B cell (primary cell): ENCODE measurements at regions not wholly inside any gene's neighbourhood (a gene's known extent, or its start where the extent isn't known, plus 50 kb on each side); places are given as distances from the start of the nearest gene placed in this dataset.

Experiments
- ATAC-seq: fragments of 200-7000 bp; cut with Tn5 transposase; one replicate; pipeline ENCODE4 v1.10.0; 2021; ENCODE audit warnings: low read depth, mild to moderate bottlenecking, moderate number of reproducible peaks, moderate library complexity
- CTCF ChIA-PET: fragments of 350-600 bp; sonication (Branson Sonifier 250); formaldehyde crosslinking; loops from one replicate; lab custom pipeline; 2021; ENCODE audit warnings: antibody characterized with exemption, inconsistent platforms; lab: Charles Lee
- POLR2A ChIA-PET: fragments of 350-600 bp; sonication (Branson Sonifier 250); formaldehyde crosslinking; loops from one replicate; lab custom pipeline; 2021; ENCODE audit warnings: antibody characterized with exemption; lab: Charles Lee
- DNase-seq: peaks from one replicate; pipeline ENCODE4 v3.0.0; 2013
- H2AFZ ChIP-seq: 2 replicates; pipeline ENCODE4 v1.6.1; 2012; ENCODE audit warnings: mild to moderate bottlenecking, low read depth, low read length; ENCODE audit not compliant: insufficient read depth, poor library complexity, severe bottlenecking
- H3K27ac ChIP-seq, 2 donors: 1 replicate in 1 of 2; 2 replicates in 1 of 2; pipeline ENCODE4 v1.5.1; 2012 to 2013; ENCODE audit warnings: low read length in 2 of 2, mild to moderate bottlenecking in 2 of 2, moderate library complexity in 1 of 2
- H3K27me3 ChIP-seq, 4 experiments: fragments of 200-600 bp in 1 of 4; sonication (generic) in 1 of 4; replicated peaks in 1 of 4; 1 replicate in 2 of 4; 2 replicates in 2 of 4; pipeline versions ENCODE4 v1.6.1 to v1.7.0; 2013 to 2016; ENCODE audit warnings: low read length in 3 of 4, mild to moderate bottlenecking in 2 of 4, mixed read lengths in 1 of 4, moderate library complexity in 1 of 4; ENCODE audit not compliant: insufficient read depth in 4 of 4, control insufficient read depth in 3 of 4; ENCODE audit errors: control extremely low read depth in 1 of 4
- H3K36me3 ChIP-seq, 2 experiments: replicated peaks in 1 of 2; 1 replicate in 1 of 2; 2 replicates in 1 of 2; pipeline versions ENCODE4 v1.6.1 to v1.7.1; 2013; ENCODE audit warnings: low read length in 1 of 2; ENCODE audit not compliant: insufficient read depth in 2 of 2, control insufficient read depth in 1 of 2; ENCODE audit errors: control extremely low read depth in 1 of 2, extremely low read depth in 1 of 2
- H3K4me1 ChIP-seq, 2 donors: fragments of 200-600 bp in 1 of 2; sonication (generic) in 1 of 2; 1 replicate in 1 of 2; 2 replicates in 1 of 2; pipeline versions ENCODE4 v1.5.1 to v1.6.1; 2013 to 2017; ENCODE audit warnings: low read length in 2 of 2; ENCODE audit not compliant: control insufficient read depth in 2 of 2, insufficient read depth in 2 of 2
- H3K4me2 ChIP-seq: replicated peaks from 2 replicates; pipeline ENCODE3; 2012; ENCODE audit warnings: mild to moderate bottlenecking, low read depth, low read length; ENCODE audit not compliant: poor library complexity, severe bottlenecking
- H3K4me3 ChIP-seq, 5 experiments: fragments of 200-600 bp in 1 of 5; sonication (generic) in 1 of 5; 1 replicate in 3 of 5; 2 replicates in 2 of 5; pipeline versions ENCODE4 v1.5.1 to v1.7.0; 2011 to 2016; ENCODE audit warnings: low read length in 4 of 5, mild to moderate bottlenecking in 4 of 5, low read depth in 2 of 5, control low read depth in 1 of 5, moderate library complexity in 1 of 5; ENCODE audit not compliant: insufficient read depth in 1 of 5; ENCODE audit errors: control extremely low read depth in 1 of 5, extremely low read depth in 1 of 5
- H3K79me2 ChIP-seq: fragments of 200-600 bp; sonication (generic); one replicate; pipeline ENCODE4 v1.6.0; 2016; ENCODE audit warnings: low read length; ENCODE audit not compliant: control insufficient read depth, insufficient read depth
- H3K9ac ChIP-seq: fragments of 200-600 bp; sonication (generic); 2 replicates; pipeline ENCODE4 v1.6.1; 2017; ENCODE audit warnings: mild to moderate bottlenecking, low read length, moderate library complexity
- H3K9me3 ChIP-seq, 3 donors: one replicate each; pipeline versions ENCODE4 v1.6.1 to v1.7.1; 2013; ENCODE audit warnings: low read length in 2 of 3; ENCODE audit not compliant: control insufficient read depth in 2 of 3, insufficient read depth in 1 of 3; ENCODE audit errors: control extremely low read depth in 1 of 3
- H4K20me1 ChIP-seq: 2 replicates; pipeline ENCODE4 v1.6.0; 2012; ENCODE audit warnings: mild to moderate bottlenecking, low read length; ENCODE audit not compliant: insufficient read depth, control insufficient read depth, poor library complexity, severe bottlenecking
- H3K27ac Mint-ChIP-seq: one replicate; pipeline ENCODE4 v1.8.0; 2021; ENCODE audit warnings: mixed read lengths
- H3K27me3 Mint-ChIP-seq: one replicate; pipeline ENCODE4 v1.8.0; 2021; ENCODE audit warnings: mixed read lengths
- H3K4me1 Mint-ChIP-seq: one replicate; pipeline ENCODE4 v1.8.0; 2021; ENCODE audit warnings: mixed read lengths
- H3K4me3 Mint-ChIP-seq: one replicate; pipeline ENCODE4 v1.8.0; 2021; ENCODE audit warnings: mixed read lengths
- H3K9me3 Mint-ChIP-seq: one replicate; pipeline ENCODE4 v1.8.0; 2022; ENCODE audit warnings: mixed read lengths; ENCODE audit not compliant: insufficient read depth
- EZH2 ChIP-seq: IDR thresholded peaks from 2 replicates; pipeline ENCODE4 v1.6.1; 2012; ENCODE audit warnings: borderline replicate concordance, low read depth, mild to moderate bottlenecking, moderate library complexity, low read length; ENCODE audit not compliant: insufficient read depth, poor library complexity, severe bottlenecking
- WGBS: methylation state at CpG from one replicate; pipeline ENCODE4 v1.1.5; 2013; ENCODE audit warnings: missing lambda C conversion rate; ENCODE audit not compliant: insufficient coverage; 5-methylcytosine and 5-hydroxymethylcytosine counted together
- intact Hi-C: fragments of 100-400 bp; cut with micrococcal nuclease; formaldehyde crosslinking; loops from one replicate; pipeline ENCODE4 v1.10.0; 2022
- TF ChIP-seq, protein P1 (sequence below): fragments of 200-600 bp; IDR thresholded peaks from one replicate; pipeline ENCODE4 v1.8.0; 2022; ENCODE audit warnings: antibody characterized with exemption, mild to moderate bottlenecking

DNA sequence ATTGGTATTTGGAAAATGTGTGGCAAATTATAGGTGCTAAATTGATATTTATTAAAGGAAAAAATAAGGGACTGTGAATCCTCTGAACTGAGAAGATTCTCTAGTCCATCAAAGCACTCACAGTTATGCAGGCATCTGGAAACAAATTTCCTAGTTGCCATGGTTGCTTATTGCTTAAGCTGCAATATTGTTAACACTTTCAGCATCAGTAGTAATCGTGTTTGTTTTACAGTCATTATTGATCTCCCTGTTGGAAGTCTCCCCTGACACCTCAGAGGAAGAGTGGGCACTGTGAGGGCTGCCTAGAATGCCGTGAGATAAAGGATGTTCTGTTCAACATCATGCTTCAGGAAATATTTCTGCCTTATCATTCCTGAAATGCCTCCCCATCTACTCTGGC lies 2004.3 kb upstream of the ADGRL3 start:
- intact Hi-C loops, result no loop called here
- Histone ChIP-seq H3K4me3 (no peak overlapping the region), H2AFZ (no peak overlapping the region), H3K9me3 (no peaks in the 10 kb centered on the region), H4K20me1 (no peaks in the 10 kb centered on the region), H3K36me3 (no peaks in the 10 kb centered on the region), H3K27ac (no peak overlapping the region), H3K4me1 (no peaks in the 10 kb centered on the region), H3K79me2 (no peaks in the 10 kb centered on the region), H3K27me3 (no peaks in the 10 kb centered on the region), H3K9ac (no peak overlapping the region), H3K4me2 (no peak overlapping the region)
- Mint-ChIP-seq H3K27me3 (no peaks in the 10 kb centered on the region), H3K27ac (no peak overlapping the region), H3K4me3 (no peak overlapping the region), H3K9me3 (peaks cover 6% of the 10 kb centered on the region), H3K4me1 (no peaks in the 10 kb centered on the region)
- no peak for ATAC-seq
- ChIA-PET CTCF (no interaction called here), POLR2A (no interaction called here)
- TF ChIP-seq, protein P1, sequence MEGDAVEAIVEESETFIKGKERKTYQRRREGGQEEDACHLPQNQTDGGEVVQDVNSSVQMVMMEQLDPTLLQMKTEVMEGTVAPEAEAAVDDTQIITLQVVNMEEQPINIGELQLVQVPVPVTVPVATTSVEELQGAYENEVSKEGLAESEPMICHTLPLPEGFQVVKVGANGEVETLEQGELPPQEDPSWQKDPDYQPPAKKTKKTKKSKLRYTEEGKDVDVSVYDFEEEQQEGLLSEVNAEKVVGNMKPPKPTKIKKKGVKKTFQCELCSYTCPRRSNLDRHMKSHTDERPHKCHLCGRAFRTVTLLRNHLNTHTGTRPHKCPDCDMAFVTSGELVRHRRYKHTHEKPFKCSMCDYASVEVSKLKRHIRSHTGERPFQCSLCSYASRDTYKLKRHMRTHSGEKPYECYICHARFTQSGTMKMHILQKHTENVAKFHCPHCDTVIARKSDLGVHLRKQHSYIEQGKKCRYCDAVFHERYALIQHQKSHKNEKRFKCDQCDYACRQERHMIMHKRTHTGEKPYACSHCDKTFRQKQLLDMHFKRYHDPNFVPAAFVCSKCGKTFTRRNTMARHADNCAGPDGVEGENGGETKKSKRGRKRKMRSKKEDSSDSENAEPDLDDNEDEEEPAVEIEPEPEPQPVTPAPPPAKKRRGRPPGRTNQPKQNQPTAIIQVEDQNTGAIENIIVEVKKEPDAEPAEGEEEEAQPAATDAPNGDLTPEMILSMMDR, result no peak
- DNase-seq, result no peak
- 58% methylated on average over 2 of the region's 2 CpGs for WGBS

DNA sequence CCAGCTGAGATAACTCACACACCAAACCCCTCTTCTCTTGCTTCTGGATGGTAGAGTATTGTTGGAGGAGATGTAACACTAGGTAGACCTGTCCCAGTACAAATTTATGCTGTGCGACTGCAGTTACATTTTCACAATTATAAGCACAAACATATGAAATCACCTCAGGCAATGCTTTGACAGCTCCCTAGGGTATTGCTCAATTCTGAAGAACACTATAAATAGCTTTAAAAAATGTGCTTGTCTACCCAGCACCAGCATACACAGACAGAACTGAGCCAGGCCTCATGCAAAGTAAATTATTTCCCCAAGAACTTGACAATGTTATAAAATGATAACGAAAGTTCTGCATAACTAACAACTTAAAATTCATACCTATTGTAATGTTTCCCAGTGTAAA lies 1999.1 kb upstream of the ADGRL3 start:
- ATAC-seq, result no peak
- intact Hi-C loops, result no loop called here

More for the DNA sequence above, 1999.1 kb upstream of the ADGRL3 start:
- Histone ChIP-seq H4K20me1 (no peaks in the 10 kb centered on the region), H2AFZ (no peak overlapping the region), H3K27me3 (no peaks in the 10 kb centered on the region), H3K36me3 (no peaks in the 10 kb centered on the region), H3K4me1 (no peaks in the 10 kb centered on the region), H3K27ac (no peak overlapping the region), H3K79me2 (no peaks in the 10 kb centered on the region), H3K9ac (no peak overlapping the region), H3K4me2 (no peak overlapping the region), H3K9me3 (no peaks in the 10 kb centered on the region), H3K4me3 (no peak overlapping the region)
- Mint-ChIP-seq H3K4me1 (no peaks in the 10 kb centered on the region), H3K4me3 (no peak overlapping the region), H3K27me3 (no peaks in the 10 kb centered on the region), H3K27ac (no peak overlapping the region), H3K9me3 (peaks cover 6% of the 10 kb centered on the region)
- no peak for DNase-seq
- TF ChIP-seq EZH2, result no peak
- TF ChIP-seq, protein P1, result no peak
- POLR2A ChIA-PET, result no interaction called here
- CTCF ChIA-PET, result no interaction called here
- 100% methylated on average over 1 of the region's 2 CpGs for WGBS
